ENCODE measurements at regions not wholly inside any gene's neighbourhood (a gene's known extent, or its start where the extent isn't known, plus 50 kb on each side); places are given as distances from the start of the nearest gene placed in this dataset.

DNA sequence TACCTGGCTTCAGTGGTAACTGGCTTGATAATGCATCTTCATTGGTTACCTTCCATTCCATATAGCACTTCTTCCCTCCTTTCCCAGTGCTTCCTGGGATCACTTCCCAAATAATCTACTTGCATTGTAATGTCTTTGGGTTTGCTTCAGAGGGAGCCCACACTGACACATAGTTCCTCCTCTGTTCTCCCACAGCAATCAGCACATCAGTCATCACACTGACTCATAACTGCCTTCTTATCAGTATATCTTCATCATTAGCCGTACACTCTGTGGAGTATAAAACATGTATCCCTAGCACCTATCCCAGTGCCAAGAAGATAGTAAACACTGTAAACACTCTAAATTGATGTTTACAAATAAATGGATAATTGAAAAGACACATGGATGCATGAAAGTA, 91.4 kb upstream of the SCN10A start:
- TF ChIP-seq, protein P1, sequence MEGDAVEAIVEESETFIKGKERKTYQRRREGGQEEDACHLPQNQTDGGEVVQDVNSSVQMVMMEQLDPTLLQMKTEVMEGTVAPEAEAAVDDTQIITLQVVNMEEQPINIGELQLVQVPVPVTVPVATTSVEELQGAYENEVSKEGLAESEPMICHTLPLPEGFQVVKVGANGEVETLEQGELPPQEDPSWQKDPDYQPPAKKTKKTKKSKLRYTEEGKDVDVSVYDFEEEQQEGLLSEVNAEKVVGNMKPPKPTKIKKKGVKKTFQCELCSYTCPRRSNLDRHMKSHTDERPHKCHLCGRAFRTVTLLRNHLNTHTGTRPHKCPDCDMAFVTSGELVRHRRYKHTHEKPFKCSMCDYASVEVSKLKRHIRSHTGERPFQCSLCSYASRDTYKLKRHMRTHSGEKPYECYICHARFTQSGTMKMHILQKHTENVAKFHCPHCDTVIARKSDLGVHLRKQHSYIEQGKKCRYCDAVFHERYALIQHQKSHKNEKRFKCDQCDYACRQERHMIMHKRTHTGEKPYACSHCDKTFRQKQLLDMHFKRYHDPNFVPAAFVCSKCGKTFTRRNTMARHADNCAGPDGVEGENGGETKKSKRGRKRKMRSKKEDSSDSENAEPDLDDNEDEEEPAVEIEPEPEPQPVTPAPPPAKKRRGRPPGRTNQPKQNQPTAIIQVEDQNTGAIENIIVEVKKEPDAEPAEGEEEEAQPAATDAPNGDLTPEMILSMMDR (IDR thresholded peaks at IDR 0.05; ENCODE audit: low read depth, low read length) = no peak
- TF ChIP-seq EZH2phosphoT487 (IDR thresholded peaks at IDR 0.05; ENCODE audit: low read depth) = no peak

Data from OCI-LY3 (cell line).